ENCODE measurements at regions not wholly inside any gene's neighbourhood (a gene's known extent, or its start where the extent isn't known, plus 50 kb on each side); places are given as distances from the start of the nearest gene placed in this dataset.
"Not testable (repeated sequence)": the region's sequence is repeated elsewhere in the genome, so short reads cannot be mapped to it uniquely, and the experiment has no call there.

DNA sequence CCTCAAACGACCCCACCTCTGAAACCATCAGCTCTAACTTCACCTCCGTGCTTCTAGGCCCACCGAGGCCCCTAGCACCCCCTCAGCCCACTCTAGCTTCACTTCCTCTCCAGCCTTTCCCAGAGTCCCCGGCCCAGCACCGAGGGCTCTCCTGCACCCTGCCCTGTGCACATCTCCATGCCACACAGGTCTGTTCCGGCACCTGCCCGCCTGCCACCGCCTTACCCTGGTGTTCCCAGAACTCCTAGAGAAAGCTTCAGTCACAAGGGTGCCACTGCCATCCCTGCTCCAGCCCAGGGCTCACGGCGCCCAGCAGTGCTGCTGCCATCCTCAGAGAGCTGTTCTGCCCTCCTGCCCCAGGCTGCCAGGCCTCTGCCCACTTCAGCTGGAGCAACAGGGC is 61.3 kb upstream of the INSIG1 start:
- WGBS, 2 donors: 83 to 98% methylated on average over 10 of the region's 10 CpGs
- TF ChIP-seq CTCF (IDR thresholded peaks at IDR 0.05): no peak
- no peak for TF ChIP-seq POLR2A (IDR thresholded peaks at IDR 0.05)
- Histone ChIP-seq H3K4me3 (no peak overlapping the region), H3K9me3 (peaks cover 0 to 6% (median 0%) of the 10 kb centered on the region in 3 donors), H3K36me3 (replicated peaks in 1 of 2; ENCODE audit: insufficient read depth in 1 of 2, low read depth in 2 of 2) (no peaks in the 10 kb centered on the region), H3K27me3 (no peaks in the 10 kb centered on the region), H3K27ac (peak overlapping the region in 3 of 4 donors; percentile 7 to 88 (median 87)), H3K4me1 (peaks cover 53% of the 10 kb centered on the region)
- DNase-seq: no peak
- ATAC-seq: no peak
- intact Hi-C loops (cut with DNase I): no loop called here

- Histone ChIP-seq H3K36me3 (replicated peaks in 1 of 2; ENCODE audit: insufficient read depth in 1 of 2, low read depth in 2 of 2) (no peaks in the 10 kb centered on the region), H3K9me3 (peaks cover 0 to 6% (median 0%) of the 10 kb centered on the region in 3 donors), H3K27ac (no peak overlapping the region), H3K4me1 (peaks cover 53% of the 10 kb centered on the region), H3K4me3 (no peak overlapping the region), H3K27me3 (no peaks in the 10 kb centered on the region)
- DNase-seq: no peak
- intact Hi-C loops (cut with DNase I): no loop called here
- no peak for TF ChIP-seq CTCF (IDR thresholded peaks at IDR 0.05)
- no peak for TF ChIP-seq POLR2A (IDR thresholded peaks at IDR 0.05)
- ATAC-seq: no peak
- 93 to 94% methylated on average over 5 to 6 of the region's 6 CpGs for WGBS, 2 donors
These were observed 60.4 kb upstream of the INSIG1 start for GRCh38 chr7:155237297-155237696.

- 88 to 100% methylated on average over 1 to 5 of the region's 5 CpGs for WGBS, 2 donors
- no peak for DNase-seq
These were observed 59.9 kb upstream of the INSIG1 start for GRCh38 chr7:155237730-155238129.

DNA sequence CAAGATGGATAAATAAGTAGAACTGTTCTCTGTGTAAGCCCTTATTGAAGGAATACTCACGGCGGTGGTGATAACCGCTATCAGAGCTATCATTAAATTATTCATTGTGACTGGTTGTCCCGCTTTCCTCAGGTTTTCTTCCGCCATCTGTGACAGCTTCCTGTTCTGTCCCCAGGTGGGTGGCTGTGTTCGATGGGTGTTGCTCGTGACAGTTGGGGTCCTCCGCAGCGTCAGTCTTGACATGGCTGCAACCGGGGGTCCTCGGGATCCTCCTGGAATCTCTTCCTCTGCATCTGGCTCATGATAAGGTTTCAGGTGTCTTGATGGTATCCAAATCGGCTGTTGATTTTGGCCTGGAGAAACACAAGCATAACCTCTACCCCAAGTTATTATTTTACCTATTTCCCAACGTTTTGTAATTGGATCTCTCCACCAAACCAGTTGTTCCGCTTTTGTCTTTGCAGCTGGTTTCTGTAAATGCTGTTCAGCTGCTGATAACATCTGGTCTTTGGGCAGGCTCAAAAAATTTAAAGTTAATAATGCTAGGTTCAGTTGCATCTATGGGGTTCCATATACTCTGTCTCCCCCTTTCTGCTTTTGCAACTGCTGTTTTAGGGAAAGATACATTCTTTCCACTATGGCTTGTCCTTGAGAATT is 58.1 kb upstream of the INSIG1 start:
- H3K4me3 ChIP-seq; H3K36me3 ChIP-seq (replicated peaks in 1 of 2; ENCODE audit: insufficient read depth in 1 of 2, low read depth in 2 of 2); H3K27me3 ChIP-seq; ATAC-seq; H3K9me3 ChIP-seq; intact Hi-C loops (cut with DNase I): not testable (repeated sequence)
- Histone ChIP-seq H3K4me1 (peaks cover 34% of the 10 kb centered on the region), H3K27ac (peak overlapping the region; percentile 45 to 77 (median 62))
- peak in 3 of 4 donors; percentile 52 to 68 (median 53) for DNase-seq
- 34 to 35% methylated on average over 12 to 14 of the region's 14 CpGs for WGBS, 2 donors

More at GRCh38 chr7:155237730-155238129, 59.9 kb upstream of the INSIG1 start:
- no peak for ATAC-seq
- peaks cover 52% of the 10 kb centered on the region for H3K4me1 ChIP-seq
- intact Hi-C loops (cut with DNase I): no loop called here
- no peaks in the 10 kb centered on the region for H3K27me3 ChIP-seq
- TF ChIP-seq POLR2A (IDR thresholded peaks at IDR 0.05): no peak
- TF ChIP-seq CTCF (IDR thresholded peaks at IDR 0.05): no peak
- peaks cover 0 to 6% (median 0%) of the 10 kb centered on the region in 3 donors for H3K9me3 ChIP-seq
- H3K27ac ChIP-seq: no peak overlapping the region
- H3K36me3 ChIP-seq (replicated peaks in 1 of 2; ENCODE audit: insufficient read depth in 1 of 2, low read depth in 2 of 2): no peaks in the 10 kb centered on the region
- H3K4me3 ChIP-seq: no peak overlapping the region

- Histone ChIP-seq H3K27me3 (no peaks in the 10 kb centered on the region), H3K27ac (no peak overlapping the region), H3K9me3 (no peaks in the 10 kb centered on the region), H3K4me1 (peaks cover 9% of the 10 kb centered on the region), H3K4me3 (no peak overlapping the region), H3K36me3 (replicated peaks in 1 of 2; ENCODE audit: insufficient read depth in 1 of 2, low read depth in 2 of 2) (no peaks in the 10 kb centered on the region)
- no peak for ATAC-seq
- intact Hi-C loops (cut with DNase I): no loop called here
- DNase-seq: no peak
- no peak for TF ChIP-seq POLR2A (IDR thresholded peaks at IDR 0.05)
- 94 to 95% methylated on average over 5 of the region's 5 CpGs for WGBS, 2 donors
These were observed 53.0 kb upstream of the INSIG1 start for GRCh38 chr7:155244675-155245074.

All from body of pancreas (tissue), 4 donors.